PC-3 (cell line): ENCODE measurements at regions not wholly inside any gene's neighbourhood (a gene's known extent, or its start where the extent isn't known, plus 50 kb on each side); places are given as distances from the start of the nearest gene placed in this dataset.

ENCODE experiments used
- EZH2 ChIP-seq: fragments of 300-600 bp; sonication (generic); IDR thresholded peaks from one replicate; pipeline ENCODE4 v1.6.1; 2017; ENCODE audit warnings: antibody characterized with exemption, mild to moderate bottlenecking, low read length; ENCODE audit not compliant: unreplicated experiment
- EZH2phosphoT487 ChIP-seq: fragments of 300-600 bp; sonication (generic); IDR thresholded peaks from 2 replicates; pipeline ENCODE4 v1.6.1; 2018; ENCODE audit warnings: mild to moderate bottlenecking, antibody characterized with exemption, low read length, borderline replicate concordance
- TF ChIP-seq, protein P1 (sequence below): fragments of 300-600 bp; sonication (generic); conservative IDR thresholded peaks from 2 replicates; pipeline ENCODE4 v1.5.1; 2017; ENCODE audit warnings: antibody characterized with exemption, low read depth, mild to moderate bottlenecking, low read length

DNA sequence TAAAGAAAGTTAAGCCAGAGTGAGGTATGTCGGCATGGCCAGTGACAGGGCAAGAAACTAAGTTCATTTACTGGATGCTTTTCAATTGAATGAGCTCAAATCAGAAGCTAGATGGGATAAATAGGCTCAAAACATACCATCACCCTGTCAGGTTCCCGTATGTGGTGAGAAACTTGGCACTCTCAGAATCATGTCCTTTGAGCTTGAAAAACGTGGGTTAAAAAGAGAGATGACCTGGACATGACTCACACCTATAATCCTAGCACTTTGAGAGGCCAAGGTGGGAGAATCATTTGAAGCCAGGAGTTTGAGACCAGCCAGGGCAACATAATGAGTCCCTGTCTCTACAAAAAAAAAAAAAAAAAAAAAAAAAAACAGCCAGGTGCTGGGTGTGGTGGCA lies 121.7 kb upstream of the RGMB start:
- TF ChIP-seq EZH2 (no peak), EZH2phosphoT487 (no peak)
- TF ChIP-seq, protein P1, sequence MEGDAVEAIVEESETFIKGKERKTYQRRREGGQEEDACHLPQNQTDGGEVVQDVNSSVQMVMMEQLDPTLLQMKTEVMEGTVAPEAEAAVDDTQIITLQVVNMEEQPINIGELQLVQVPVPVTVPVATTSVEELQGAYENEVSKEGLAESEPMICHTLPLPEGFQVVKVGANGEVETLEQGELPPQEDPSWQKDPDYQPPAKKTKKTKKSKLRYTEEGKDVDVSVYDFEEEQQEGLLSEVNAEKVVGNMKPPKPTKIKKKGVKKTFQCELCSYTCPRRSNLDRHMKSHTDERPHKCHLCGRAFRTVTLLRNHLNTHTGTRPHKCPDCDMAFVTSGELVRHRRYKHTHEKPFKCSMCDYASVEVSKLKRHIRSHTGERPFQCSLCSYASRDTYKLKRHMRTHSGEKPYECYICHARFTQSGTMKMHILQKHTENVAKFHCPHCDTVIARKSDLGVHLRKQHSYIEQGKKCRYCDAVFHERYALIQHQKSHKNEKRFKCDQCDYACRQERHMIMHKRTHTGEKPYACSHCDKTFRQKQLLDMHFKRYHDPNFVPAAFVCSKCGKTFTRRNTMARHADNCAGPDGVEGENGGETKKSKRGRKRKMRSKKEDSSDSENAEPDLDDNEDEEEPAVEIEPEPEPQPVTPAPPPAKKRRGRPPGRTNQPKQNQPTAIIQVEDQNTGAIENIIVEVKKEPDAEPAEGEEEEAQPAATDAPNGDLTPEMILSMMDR = no peak
